ENCODE measurements at regions not wholly inside any gene's neighbourhood (a gene's known extent, or its start where the extent isn't known, plus 50 kb on each side); places are given as distances from the start of the nearest gene placed in this dataset.
"Not testable (repeated sequence)": the region's sequence is repeated elsewhere in the genome, so short reads cannot be mapped to it uniquely, and the experiment has no call there.

DNA sequence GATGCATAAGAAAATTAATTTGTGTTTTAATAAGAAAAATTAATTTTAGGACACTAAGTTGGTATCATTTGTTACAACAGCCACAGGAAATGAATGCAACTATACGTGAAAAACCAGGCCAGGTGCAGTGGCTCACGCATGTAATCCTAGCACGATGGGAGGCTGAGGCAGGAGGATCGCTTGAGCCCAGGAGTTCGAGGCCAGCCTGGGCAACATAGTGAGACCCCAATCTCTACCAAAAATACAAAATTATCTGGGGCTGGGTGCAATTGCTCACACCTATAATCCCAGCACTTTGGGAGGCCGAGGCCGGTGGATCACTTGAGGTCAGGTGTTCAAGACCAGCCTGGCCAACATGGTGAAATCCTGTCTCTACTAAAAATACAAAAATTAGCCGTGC, 132.2 kb upstream of the CIBAR2 start:
- DNase-seq = not testable (repeated sequence)

DNA sequence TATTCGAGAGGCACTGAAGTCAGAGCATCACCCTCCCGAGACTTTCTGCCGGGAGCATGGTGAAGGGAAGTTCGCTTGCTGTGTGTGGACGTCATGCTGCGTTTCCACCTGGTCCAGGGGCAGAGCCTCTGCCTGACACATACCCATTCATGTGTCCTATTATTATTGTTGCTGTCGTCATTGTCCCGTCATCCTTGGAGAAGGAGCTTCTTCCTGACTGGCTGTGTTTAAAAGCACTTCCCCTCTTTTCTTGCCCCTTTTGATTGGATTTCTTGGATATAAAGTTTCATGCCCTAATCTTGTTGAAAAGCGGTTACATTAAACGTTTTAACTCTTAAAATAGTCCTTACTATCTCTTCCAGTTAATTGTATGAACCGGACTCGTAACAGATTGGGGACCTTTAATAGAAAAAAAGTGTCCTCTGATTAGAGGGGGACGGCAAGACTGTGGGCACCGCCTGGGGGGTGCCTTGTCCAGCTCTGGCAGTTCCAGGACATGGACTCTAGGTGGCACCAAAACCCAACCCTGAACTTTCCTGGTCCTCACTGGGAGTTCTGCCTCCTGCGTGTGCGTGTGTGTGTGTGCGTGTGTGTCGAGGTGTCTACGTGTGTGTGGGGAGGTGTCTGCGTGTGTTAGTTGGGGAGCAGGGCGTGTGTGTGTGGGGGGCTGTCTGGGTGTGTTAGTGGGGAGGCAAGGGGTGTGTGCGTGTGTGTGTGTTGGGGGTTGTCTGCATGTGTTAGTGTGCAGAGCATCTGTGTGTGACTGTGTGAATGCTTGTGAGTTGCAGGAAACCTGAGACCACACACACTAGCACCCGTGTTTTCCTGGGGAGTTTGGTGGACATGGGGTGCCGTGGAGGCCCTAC, 133.3 kb upstream of the CIBAR2 start:
- peak; percentile 45 for DNase-seq

- no peak for DNase-seq
Measured at GRCh38 chr16:85246473-85246872, 134.2 kb upstream of the CIBAR2 start.

DNA sequence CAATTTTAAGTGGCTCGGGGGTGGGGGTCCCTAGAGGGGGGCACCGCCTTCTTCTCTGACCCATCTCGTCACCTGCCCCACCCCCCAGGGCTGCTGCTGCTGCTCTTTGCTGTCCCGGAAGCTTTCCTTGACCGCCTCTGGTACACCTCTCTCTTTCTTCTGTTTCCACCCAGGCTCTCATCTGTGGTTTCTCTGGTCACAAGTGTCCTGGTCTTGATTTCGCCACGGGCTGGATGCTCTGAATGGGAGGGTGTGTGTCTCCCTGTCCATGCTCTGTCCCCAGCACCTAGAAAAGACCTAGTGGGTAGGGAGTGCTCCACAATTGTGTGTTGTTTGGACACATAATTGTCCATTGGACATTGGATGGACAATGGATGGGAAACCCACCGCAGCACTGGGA, 134.7 kb upstream of the CIBAR2 start:
- no peak for DNase-seq

GRCh38 chr16:85248342-85248741, 136.1 kb upstream of the CIBAR2 start:
- DNase-seq = no peak

- DNase-seq = no peak
Measured at GRCh38 chr16:85248857-85249256, 136.6 kb upstream of the CIBAR2 start.

DNA sequence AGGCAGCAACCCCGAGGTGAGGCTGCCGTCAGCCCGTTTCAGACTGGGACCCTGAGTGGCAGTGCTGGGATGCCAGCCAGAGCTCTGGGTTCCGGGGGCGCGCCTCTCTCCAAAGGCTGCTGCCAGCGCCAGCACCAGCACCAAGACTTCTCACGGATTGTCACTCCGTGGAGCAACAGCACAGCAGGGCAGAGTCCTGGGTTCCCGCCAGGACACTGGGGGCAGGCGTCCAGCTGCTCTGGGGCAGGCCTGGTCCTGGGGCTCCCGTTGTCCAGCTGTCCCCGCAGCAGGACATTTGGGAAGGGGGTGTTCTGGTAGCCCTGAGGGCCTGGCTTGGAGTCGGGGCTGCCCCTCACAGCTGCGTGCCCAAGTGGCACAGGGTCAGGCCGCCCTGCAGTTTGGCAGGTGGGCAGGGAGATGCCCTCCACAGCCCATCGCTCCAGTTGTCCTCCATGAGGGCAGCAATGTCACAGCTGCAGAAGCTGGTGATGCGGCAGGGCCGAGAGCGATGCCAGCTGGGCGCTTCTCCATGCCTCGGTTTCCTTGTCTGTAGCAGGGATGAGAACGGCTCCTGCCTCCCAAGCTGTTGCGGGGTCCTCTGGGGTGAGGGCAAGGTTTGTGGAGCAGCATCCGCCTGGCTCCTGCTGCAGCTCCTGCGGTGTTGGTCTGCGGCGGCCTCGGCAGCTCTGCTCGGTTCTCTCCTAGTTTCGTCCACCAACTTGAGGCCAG, 137.3 kb upstream of the CIBAR2 start:
- DNase-seq = no peak

- DNase-seq = no peak
Measured at GRCh38 chr16:85250147-85250463, 137.8 kb upstream of the CIBAR2 start.

DNA sequence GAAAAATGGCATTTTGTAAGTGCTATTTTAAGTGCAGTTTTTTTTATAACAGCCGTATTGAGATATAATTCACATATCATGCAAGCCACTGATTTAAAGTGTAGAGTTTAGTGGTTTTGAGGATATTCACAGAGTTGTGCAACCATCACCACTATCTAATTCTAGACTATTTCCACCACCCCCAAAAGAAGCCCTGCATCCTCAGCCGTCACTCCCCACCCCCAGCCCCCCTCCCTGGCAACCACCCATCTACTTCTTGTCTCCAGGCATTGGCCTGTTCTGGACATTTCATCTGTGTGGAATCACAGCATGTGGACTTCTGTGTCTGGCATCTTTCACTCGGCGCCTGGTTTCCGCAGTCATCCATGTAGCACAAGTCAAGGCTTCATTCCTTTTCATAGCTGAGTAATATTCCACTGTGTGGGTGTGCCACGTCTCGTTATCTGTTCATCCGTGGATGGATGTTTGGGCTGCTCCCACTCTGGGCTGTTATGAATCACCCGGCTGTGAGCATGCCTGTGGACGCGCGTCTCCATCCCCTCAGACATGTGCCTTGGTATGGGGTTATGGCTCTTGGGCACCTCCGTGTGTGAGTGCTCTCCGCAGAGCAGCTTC, 138.4 kb upstream of the CIBAR2 start:
- no peak for DNase-seq

DNA sequence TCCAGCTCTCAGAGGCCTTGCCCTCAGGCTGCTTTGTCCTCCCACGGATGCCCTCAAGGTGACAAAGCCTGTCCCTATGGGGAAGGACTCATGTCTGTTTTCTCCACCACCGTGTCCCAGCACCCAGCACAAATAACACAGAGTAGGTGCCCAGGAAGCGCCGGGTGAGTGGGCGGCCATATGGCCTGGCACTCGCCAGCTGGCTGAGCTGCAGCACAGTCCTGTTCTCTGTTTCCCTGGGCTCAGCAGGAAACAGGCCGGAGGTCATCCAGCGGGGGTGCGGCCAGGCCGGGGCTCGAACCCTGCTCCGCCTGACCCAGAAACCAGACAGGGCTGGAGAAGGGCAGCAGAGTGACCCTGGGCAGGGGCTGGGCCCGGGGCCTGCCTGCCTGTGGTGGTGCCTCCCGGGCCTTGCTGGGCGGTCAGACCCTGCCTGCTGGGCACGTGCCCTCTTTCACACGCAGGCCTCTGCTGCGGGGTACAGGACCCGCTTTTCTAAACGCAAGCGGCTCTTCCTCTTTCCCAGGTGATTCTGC, 139.0 kb upstream of the CIBAR2 start:
- DNase-seq = no peak

DNA sequence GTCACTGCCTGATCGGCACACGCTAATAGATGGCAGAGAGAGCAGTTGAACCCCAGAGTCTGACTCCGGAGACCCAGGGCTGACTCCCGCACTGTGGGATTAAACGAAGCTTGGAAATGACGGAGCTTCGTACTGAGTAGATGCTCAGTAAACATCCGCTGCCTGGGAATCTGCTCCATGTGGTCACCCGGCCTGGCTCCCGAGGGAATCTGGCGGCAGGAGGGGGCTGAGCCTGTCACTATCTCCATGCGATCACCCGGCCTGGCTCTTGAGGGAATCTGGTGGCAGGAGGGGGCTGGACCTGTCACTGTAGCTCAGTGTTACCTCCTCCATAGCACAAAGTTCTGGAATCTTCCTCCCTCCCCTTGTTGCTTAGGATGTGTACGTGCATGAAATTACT, 139.7 kb upstream of the CIBAR2 start:
- DNase-seq = no peak

- DNase-seq = no peak
Measured at GRCh38 chr16:85252461-85252860, 140.2 kb upstream of the CIBAR2 start.

DNA sequence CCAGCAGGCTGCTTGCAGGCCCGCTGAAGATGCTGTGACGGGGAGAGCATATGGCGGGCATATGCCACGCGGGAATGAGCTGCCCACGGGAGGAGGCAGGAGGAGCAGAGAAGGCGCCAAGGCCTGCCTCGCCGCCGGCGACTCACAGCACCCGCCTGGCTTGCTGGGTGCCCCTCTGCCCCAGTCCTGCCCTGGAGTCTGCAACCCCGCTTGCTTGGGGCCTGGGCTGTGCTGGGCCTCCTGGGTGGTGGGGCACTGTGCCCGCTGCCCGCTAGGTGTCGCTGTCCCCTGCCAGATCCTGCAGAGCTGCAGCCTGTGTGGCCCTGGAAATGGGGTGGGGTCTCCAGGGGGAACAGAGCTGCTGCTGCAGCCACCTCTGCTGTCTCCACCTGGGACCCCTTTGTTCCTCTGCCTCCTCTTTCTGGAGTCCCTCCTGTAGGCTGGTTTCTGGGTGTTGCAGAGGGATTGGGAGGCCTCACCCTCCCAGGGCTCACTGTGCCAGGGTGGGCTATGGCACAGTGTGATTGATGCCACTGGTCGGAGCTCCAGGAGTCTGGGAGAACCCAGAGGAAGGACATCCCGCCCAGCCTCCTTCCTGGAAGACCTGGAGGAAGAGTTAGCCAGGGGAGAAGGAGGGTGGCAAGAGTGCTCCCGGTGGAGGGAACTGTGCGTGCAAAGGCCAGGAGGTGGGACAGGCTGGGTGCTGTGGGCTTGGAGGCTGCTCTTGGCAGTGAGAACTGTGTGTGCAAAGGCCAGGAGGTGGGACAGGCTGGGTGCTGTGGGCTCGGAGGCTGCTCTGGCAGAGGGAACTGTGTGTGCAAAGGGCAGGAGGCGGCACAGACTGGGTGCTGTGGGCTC, 141.0 kb upstream of the CIBAR2 start:
- DNase-seq = peak; percentile 61

GRCh38 chr16:85254051-85254450, 141.8 kb upstream of the CIBAR2 start:
- no peak for DNase-seq

- no peak for DNase-seq
Measured at GRCh38 chr16:85254921-85255320, 142.6 kb upstream of the CIBAR2 start.

- DNase-seq = no peak
Measured at GRCh38 chr16:85255777-85256176, 143.5 kb upstream of the CIBAR2 start.

GRCh38 chr16:85256190-85256739, 144.0 kb upstream of the CIBAR2 start:
- DNase-seq = no peak

DNA sequence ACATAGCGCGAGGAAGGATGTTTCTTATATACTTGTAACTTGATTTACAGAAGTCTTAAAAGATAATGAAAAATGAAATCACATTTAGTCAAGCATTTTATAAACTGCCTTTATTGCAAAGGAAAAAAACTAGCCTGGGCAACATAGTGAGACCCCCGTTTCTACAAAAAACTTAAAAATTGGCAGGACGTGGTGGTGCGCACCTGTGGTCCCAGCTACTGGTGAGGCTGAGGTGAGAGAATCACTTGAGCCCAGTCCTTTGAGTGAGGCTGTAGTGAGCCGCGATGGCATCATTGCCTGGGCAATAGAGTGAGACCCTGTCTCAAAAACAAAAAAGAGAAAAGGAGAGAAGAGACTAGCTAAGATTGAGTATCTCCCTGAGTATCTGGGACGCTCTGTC, 145.2 kb upstream of the CIBAR2 start:
- DNase-seq = no peak

- no peak for DNase-seq
Measured at GRCh38 chr16:85258166-85258565, 145.9 kb upstream of the CIBAR2 start.

DNA sequence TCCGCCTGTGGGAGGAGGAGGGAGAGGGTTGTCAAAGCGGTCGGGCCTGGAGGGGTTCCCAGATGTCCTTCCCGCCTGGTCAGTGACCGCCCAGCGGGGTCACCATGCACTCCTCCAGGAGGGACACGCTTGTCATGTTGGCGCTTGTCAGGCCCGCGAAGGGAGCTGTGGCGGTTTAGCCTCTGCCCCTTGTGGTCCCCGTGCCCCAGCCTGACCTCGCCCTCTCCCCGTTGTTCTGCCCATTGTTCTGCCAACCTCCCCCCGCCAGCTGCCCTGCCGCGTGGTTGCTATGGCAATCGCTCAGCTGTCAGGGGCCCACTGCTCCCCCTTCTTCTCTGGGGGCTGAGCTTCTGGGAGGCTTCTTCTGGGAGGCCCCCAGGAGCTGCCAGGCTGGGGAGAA, 146.4 kb upstream of the CIBAR2 start:
- no peak for DNase-seq

DNA sequence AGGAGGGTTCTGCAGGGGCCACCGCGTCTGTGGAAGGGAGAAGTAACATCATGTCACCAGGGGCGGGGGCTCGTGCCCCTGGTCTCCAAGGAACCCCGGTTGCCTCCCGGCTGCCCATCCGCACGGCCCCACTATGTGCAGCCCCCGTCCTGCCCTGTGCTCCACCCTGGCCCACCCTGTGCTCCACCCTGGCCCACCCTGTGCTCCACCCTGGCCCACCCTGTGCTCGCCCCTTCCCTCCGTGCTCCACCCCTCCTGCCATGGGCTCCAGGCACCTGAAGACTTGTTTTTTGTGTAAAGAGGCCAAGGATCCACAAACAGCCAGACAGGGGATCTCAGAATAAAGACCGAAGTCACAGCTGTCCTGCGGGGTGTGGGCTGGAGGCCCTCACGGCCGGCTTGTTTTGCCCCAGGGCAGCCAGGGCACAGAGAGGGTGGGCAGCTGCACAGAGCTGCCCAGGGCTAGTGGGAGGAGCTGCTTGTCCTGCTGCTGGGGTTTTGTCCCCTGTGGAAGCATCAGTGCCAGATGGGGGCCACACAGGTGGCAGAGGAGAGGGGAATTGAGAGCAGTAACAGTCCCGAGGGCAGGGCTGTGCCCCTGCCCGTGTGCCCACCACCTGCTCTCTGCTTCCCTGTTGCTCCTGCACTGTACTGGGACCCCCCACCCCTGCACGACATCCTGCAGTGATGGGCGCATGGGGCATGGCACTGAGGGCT, 147.0 kb upstream of the CIBAR2 start:
- DNase-seq = no peak

- no peak for DNase-seq
Measured at GRCh38 chr16:85259832-85260167, 147.5 kb upstream of the CIBAR2 start.
